SKM-1 (cell line): ENCODE measurements at regions not wholly inside any gene's neighbourhood (a gene's known extent, or its start where the extent isn't known, plus 50 kb on each side); places are given as distances from the start of the nearest gene placed in this dataset.
"Not testable (repeated sequence)": the region's sequence is repeated elsewhere in the genome, so short reads cannot be mapped to it uniquely, and the experiment has no call there.

Source experiments
- DNase-seq: peaks from one replicate; lab custom pipeline; 2025; ENCODE audit not compliant: unreplicated experiment; lab: John Stamatoyannopoulos, UW

DNA sequence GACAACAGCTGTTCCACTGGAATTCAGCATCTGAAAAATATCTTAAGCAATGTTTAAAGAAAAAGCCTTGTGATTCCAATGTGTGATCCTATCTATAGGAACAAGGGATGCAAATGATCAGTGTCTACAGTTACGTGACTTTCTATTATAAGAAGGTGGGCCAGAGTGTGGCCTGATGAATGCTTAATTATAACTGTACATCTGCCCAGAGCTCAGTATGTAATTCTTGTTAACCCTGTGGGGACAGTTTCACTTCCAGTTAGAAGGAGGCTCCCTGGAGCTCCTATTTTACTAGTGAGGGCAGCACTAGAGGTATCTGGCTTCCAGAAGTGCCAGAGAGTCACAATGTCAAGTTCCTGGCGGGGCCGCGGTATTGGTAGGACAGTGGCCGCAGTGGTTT, 288.5 kb downstream of the USP46 start:
- no peak for DNase-seq

GRCh38 chr4:52371841-52372240, 287.3 kb downstream of the USP46 start:
- no peak for DNase-seq

GRCh38 chr4:52372269-52372668, 286.8 kb downstream of the USP46 start:
- DNase-seq: no peak

DNA sequence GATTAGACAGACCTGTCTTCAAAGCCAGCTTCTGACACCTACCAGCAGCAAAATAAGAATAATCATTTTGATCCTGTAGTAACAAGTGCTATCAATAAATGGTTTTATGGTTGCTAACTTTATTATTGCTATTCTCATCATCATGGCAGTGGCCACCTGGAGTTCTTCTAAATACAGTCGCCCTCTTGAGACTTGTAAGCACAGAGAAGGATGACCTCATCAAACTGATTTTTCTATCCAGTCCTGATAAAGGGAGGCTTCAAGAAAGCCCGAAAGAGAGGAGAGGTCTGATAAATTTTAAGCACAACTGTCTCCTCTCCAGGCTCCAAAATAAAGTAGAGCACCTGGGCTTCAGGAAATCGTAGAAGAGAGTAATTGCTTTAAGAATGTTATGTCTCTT, 286.4 kb downstream of the USP46 start:
- no peak for DNase-seq

- DNase-seq: no peak
These were observed 285.5 kb downstream of the USP46 start for GRCh38 chr4:52373650-52374049.

DNA sequence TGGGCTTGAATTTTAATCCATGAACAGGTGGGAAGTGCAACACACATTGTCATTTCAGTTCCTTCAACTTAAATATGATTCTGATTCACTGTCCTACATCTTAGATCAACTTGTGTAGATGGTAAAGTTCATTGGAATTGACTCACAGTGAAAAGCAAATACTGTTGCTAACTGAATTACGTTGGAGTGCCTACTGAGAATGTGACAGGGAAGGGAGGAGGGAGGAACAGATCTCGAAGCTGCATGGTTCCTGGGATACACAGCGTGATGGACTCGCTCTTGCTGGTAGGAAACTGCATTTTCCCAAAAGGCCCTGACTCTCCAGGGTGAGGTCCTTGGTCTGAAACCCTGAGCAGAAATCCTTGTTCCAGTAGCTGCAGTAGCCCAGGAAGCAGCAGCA, 284.2 kb downstream of the USP46 start:
- DNase-seq: no peak

DNA sequence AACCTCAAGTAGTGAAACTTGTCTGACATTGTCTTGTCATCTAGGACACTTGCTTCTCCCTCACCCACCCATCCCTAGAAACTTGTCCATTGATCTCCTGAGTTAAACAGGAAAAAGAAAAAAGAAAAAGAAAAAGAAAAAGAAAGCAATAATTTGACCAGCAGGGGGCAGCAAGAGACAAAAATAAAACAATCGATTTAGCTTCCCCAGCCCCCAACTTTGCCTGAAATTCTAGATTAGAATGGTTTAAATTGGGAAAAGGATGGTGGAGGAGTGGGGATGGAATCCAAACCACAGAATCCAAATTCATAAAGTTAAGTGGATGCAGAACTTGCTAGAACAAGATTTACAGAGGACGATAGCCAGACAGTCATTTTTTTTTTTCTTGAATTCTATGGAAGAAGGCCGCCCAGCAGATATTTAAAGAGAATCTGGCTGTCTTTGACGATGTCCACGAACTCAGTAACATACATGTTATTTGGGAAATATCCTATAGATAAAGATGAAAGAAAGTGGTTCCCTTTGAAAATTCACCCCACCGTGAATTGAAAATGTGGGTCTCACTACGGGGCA, 282.9 kb downstream of the USP46 start:
- peak; percentile 4 for DNase-seq

- no peak for DNase-seq
These were observed 281.5 kb downstream of the USP46 start for GRCh38 chr4:52377563-52377962.

GRCh38 chr4:52407545-52407944, 251.6 kb downstream of the USP46 start:
- no peak for DNase-seq

DNA sequence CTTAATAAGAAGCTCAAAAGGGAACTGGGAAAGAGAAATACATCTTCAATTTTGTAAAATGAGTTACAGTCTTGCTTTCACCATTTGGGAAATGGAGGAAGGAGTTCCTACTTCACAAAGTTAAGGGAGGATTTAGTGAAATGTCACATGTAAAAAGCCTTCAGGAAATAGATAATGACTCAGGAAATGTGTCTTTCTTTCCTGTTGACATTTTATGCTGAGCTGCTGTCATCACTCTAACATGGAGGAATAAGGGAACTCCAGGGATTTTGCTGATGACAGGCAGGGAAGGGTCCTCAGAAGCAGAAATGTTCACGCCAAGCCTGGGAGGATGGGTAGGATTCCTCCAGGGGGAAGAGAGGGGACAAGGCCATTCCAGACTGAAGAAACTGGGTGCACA, 251.1 kb downstream of the USP46 start:
- no peak for DNase-seq

- DNase-seq: no peak
These were observed 250.6 kb downstream of the USP46 start for GRCh38 chr4:52408471-52408870.

GRCh38 chr4:52409766-52410165, 249.3 kb downstream of the USP46 start:
- not testable (repeated sequence) for DNase-seq

- DNase-seq: no peak
These were observed 248.1 kb downstream of the USP46 start for GRCh38 chr4:52410971-52411370.

GRCh38 chr4:52420330-52420729, 238.8 kb downstream of the USP46 start:
- DNase-seq: no peak

DNA sequence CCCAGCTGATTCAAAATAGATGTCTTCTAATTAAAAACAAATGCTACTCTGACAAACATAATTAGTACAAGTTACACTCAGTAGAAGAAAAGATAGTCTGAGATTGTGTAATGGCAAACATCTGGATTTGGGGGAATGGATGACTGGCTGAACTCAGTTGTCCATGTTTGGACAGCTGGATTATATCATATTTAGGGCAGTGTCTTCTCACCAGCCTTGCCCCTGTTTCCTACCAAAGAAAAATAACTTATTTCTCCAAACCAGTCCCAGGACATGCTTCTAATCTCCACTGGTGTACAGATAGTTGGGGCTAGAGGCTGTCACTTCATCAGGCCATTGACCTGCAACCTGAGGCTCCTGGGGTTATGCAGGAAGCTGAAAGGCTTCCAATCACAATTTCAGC, 237.3 kb downstream of the USP46 start:
- no peak for DNase-seq

- no peak for DNase-seq
These were observed 235.1 kb downstream of the USP46 start for GRCh38 chr4:52423967-52424366.

DNA sequence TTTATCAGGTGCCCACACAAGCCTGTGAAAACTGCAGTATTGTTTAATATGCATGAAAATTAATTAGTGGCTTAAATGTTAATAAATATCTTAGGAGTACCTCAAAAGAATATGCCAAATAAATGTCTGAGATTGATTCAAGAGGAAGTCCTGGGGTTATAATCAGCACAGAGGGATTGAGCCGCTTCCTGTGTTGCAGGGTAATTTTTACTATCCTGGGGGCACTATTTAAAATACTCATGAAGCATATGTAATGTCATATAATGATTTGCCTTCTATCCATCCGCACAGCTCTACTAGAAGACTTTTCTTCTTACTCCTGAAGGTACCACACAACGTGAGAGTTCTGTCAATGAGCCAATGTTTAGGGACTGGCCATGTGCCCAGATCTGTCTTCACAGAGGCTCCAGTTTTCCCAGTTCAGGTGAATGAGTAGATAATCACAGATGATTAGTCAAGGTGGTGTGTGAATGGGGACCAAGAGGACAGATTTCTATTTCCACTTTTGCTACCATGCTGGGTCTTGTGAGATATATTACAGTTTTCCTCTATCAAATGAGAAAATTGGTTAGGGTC, 233.3 kb downstream of the USP46 start:
- DNase-seq: no peak

DNA sequence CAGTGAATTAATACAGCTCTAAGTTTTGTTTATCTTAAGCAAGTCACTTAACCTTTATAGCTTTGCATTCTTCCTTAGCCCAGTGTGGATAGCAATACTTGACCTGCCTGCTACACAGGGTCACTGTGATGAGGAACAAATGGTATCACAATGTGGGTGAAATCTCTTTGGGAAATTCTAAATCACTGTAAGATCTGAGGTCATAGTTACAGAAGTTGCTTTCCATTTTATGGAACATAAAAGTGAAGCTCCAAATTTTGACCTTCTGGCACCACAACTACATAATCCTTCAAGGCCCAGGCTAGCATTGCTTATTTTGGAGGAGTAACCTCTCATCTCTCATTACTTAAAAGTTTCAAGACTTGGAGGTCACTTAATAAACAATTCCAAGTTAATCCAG, 227.7 kb downstream of the USP46 start:
- no peak for DNase-seq

- DNase-seq: no peak
These were observed 227.2 kb downstream of the USP46 start for GRCh38 chr4:52431869-52432268.

- not testable (repeated sequence) for DNase-seq
These were observed 216.6 kb downstream of the USP46 start for GRCh38 chr4:52442524-52442923.

DNA sequence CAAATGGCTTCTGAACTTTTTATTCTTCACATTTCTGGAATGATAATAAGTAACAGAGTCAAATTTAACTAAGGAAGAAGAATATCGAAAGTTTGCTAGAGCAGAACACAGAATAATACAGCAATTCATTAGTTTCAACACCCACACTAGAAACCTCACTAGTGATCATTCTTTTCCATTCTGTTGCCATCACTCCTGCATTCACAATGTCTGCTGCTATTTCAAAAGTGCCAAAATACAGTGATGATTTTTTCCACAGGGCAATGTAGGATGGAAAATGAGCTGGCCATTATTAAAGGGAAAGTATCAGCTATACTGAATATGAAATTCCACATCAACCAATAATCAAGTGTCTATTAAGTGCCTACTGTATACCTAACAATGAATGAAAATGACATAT, 186.7 kb downstream of the USP46 start:
- no peak for DNase-seq

DNA sequence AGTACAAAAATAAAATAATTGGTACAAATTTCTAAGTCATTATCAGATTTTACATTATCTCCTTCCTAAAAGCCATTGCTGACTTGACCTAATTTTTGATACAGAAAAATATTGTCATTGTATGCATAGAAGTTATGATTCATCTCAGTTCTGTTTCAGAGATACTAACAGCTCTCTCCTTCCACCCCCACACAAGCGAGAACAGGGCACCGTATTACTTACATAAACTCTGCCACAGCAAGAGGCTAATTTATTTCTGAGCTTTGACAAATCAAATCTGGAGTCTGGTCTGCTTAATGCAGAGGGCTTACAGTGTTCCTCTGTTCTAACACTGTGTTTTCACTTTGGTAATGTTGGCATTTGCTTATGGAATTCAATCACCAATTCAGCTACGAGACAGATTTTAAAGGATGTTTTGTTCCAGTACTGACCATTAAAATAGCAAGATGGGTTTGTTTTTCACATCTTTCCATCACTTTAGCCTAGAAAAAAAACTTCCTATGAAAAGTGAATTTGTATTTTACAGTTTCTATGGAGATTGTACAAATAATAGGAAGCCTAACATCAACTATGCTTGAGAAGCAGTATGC, 181.8 kb downstream of the USP46 start:
- no peak for DNase-seq
